SK-N-SH (cell line): ENCODE measurements at regions not wholly inside any gene's neighbourhood (a gene's known extent, or its start where the extent isn't known, plus 50 kb on each side); places are given as distances from the start of the nearest gene placed in this dataset.

ENCODE experiments used
- CTCF ChIA-PET: fragments of 300-600, 350-600 bp; formaldehyde crosslinking; extraction: SDS; loops from one replicate; lab custom pipeline; 2021; lab: Yijun Ruan, JAX
- POLR2A ChIA-PET: fragments of 350-600 bp; sonication (Branson Sonifier 250); formaldehyde crosslinking; extraction: SDS; loops from one replicate; lab custom pipeline; 2020; ENCODE audit warnings: antibody characterized with exemption, inconsistent platforms; lab: Yijun Ruan, JAX
- DNase-seq: peaks from one replicate; pipeline ENCODE4 v3.0.0; 2012
- H2AFZ ChIP-seq: fragments of 200-600 bp; sonication (generic); 2 replicates; pipeline ENCODE4 v1.8.1; 2016; ENCODE audit warnings: antibody characterized with exemption, mild to moderate bottlenecking, low read depth
- H3F3A ChIP-seq: fragments of 200-600 bp; sonication (generic); replicated peaks from 2 replicates; pipeline ENCODE3; 2016; ENCODE audit warnings: antibody characterized with exemption, mild to moderate bottlenecking; ENCODE audit not compliant: insufficient read depth
- H3K27ac ChIP-seq, 2 experiments: fragments of 200-500 bp in 1 of 2; fragments of 200-600 bp in 1 of 2; sonication (Bioruptor generic) in 1 of 2; sonication (generic), shearing (Covaris generic) in 1 of 2; 2 replicates each; pipeline versions ENCODE4 v1.5.1 to v1.6.1; 2014 to 2016; ENCODE audit warnings: low read depth in 2 of 2, inconsistent platforms in 1 of 2, low read length in 1 of 2, mild to moderate bottlenecking in 1 of 2, mixed read lengths in 1 of 2
- H3K27me3 ChIP-seq: fragments of 200-600 bp; sonication (generic), shearing (Covaris generic); 2 replicates; pipeline ENCODE4 v1.6.1; 2016; ENCODE audit warnings: mixed run types; ENCODE audit not compliant: insufficient read depth
- H3K36me3 ChIP-seq, 2 experiments: fragments of 200-500 bp in 1 of 2; fragments of 200-600 bp in 1 of 2; sonication (Bioruptor generic) in 1 of 2; sonication (generic) in 1 of 2; replicated peaks in 1 of 2; 2 replicates each; pipeline versions ENCODE3 to v1.5.1; 2014 to 2016; ENCODE audit warnings: low read length in 1 of 2, mild to moderate bottlenecking in 1 of 2; ENCODE audit not compliant: insufficient read depth in 2 of 2, control insufficient read depth in 1 of 2
- H3K4me1 ChIP-seq, 2 experiments: fragments of 200-500 bp in 1 of 2; fragments of 200-600 bp in 1 of 2; sonication (Bioruptor generic) in 1 of 2; sonication (generic), shearing (Covaris generic) in 1 of 2; 2 replicates each; pipeline versions ENCODE4 v1.5.1 to v1.6.1; 2014 to 2016; ENCODE audit warnings: low read depth in 1 of 2, low read length in 1 of 2, mixed run types in 1 of 2; ENCODE audit not compliant: insufficient read depth in 2 of 2, control insufficient read depth in 1 of 2
- H3K4me2 ChIP-seq: fragments of 200-600 bp; sonication (generic), shearing (Covaris generic); 2 replicates; pipeline ENCODE4 v1.6.1; 2017; ENCODE audit warnings: mixed run types
- H3K4me3 ChIP-seq, 2 experiments: fragments of 200-500 bp in 1 of 2; fragments of 200-600 bp in 1 of 2; sonication (Bioruptor generic) in 1 of 2; sonication (generic), shearing (Covaris generic) in 1 of 2; 2 replicates each; pipeline versions ENCODE4 v1.5.1 to v1.8.1; 2014 to 2016; ENCODE audit warnings: low read depth in 2 of 2, inconsistent platforms in 1 of 2, low read length in 1 of 2, mild to moderate bottlenecking in 1 of 2, mixed read lengths in 1 of 2, moderate library complexity in 1 of 2
- H3K79me2 ChIP-seq: fragments of 200-600 bp; sonication (generic); 2 replicates; pipeline ENCODE4 v1.8.1; 2017; ENCODE audit warnings: mild to moderate bottlenecking; ENCODE audit not compliant: insufficient read depth
- H3K9ac ChIP-seq: fragments of 200-600 bp; sonication (generic); 2 replicates; pipeline ENCODE4 v1.6.1; 2017; ENCODE audit warnings: mixed run types
- H3K9me2 ChIP-seq: fragments of 200-600 bp; sonication (generic); 2 replicates; pipeline ENCODE4 v1.6.1; 2017; ENCODE audit warnings: mixed run types
- H3K9me3 ChIP-seq: fragments of 200-600 bp; sonication (generic); 2 replicates; pipeline ENCODE4 v1.6.1; 2017; ENCODE audit warnings: mixed run types, mild to moderate bottlenecking, moderate library complexity
- H4K20me1 ChIP-seq: fragments of 200-600 bp; sonication (generic); 2 replicates; pipeline ENCODE4 v1.6.1; 2017; ENCODE audit warnings: mild to moderate bottlenecking, mixed run types; ENCODE audit not compliant: insufficient read depth
- EP300 ChIP-seq, 2 experiments: IDR thresholded peaks; 2 replicates each; pipeline versions ENCODE4 v1.4.0 to v1.6.1; 2012; ENCODE audit warnings: borderline replicate concordance in 1 of 2, low read depth in 1 of 2, low read length in 1 of 2
- FOSL2 ChIP-seq: IDR thresholded peaks from 2 replicates; pipeline ENCODE4 v1.4.0; 2012; ENCODE audit warnings: low read depth, mild to moderate bottlenecking, moderate library complexity, borderline replicate concordance
- FOXJ3 ChIP-seq: sonication (generic); formaldehyde crosslinking; IDR thresholded peaks from 2 replicates; pipeline ENCODE4 v1.5.1; 2020; ENCODE audit warnings: mild to moderate bottlenecking, missing genetic modification reagents
- FOXM1 ChIP-seq: IDR thresholded peaks from 2 replicates; pipeline ENCODE4 v1.4.0; 2012; ENCODE audit warnings: low read depth, mild to moderate bottlenecking
- GABPA ChIP-seq: IDR thresholded peaks from 2 replicates; pipeline ENCODE4 v1.4.0; 2012; ENCODE audit warnings: low read depth, mild to moderate bottlenecking
- GATA2 ChIP-seq: sonication (generic); formaldehyde crosslinking; IDR thresholded peaks from 2 replicates; pipeline ENCODE4 v1.5.0; 2020; ENCODE audit warnings: mild to moderate bottlenecking, missing genetic modification reagents
- JUND ChIP-seq: IDR thresholded peaks from 2 replicates; pipeline ENCODE4 v1.4.0; 2012
- MXI1 ChIP-seq: IDR thresholded peaks from 2 replicates; pipeline ENCODE4 v1.6.1; 2012; ENCODE audit warnings: mild to moderate bottlenecking, low read depth, low read length, improper control_type of control experiment
- POLR2AphosphoS5 ChIP-seq: IDR thresholded peaks from 2 replicates; pipeline ENCODE4 v1.6.1; 2012; ENCODE audit warnings: low read depth, low read length
- RAD21 ChIP-seq: IDR thresholded peaks from 2 replicates; pipeline ENCODE4 v1.6.1; 2012; ENCODE audit warnings: mild to moderate bottlenecking, low read length
- RCOR1 ChIP-seq: fragments of 150-350 bp; IDR thresholded peaks from 2 replicates; pipeline ENCODE4 v1.6.1; 2017; ENCODE audit warnings: antibody characterized with exemption, low read length
- RFX5 ChIP-seq: IDR thresholded peaks from 2 replicates; pipeline ENCODE4 v1.6.1; 2012; ENCODE audit warnings: mild to moderate bottlenecking, improper control_type of control experiment, low read length
- RXRA ChIP-seq: IDR thresholded peaks from 2 replicates; pipeline ENCODE4 v1.4.0; 2012; ENCODE audit warnings: low read depth, mild to moderate bottlenecking, borderline replicate concordance
- SIN3A ChIP-seq: IDR thresholded peaks from 2 replicates; pipeline ENCODE4 v1.6.1; 2012; ENCODE audit warnings: low read depth, mild to moderate bottlenecking, low read length, moderate library complexity, borderline replicate concordance
- SMC3 ChIP-seq: IDR thresholded peaks from 2 replicates; pipeline ENCODE4 v1.6.1; 2012; ENCODE audit warnings: low read depth, low read length, improper control_type of control experiment
- TAF1 ChIP-seq: IDR thresholded peaks from 2 replicates; pipeline ENCODE4 v1.6.1; 2012; ENCODE audit warnings: low read depth, mild to moderate bottlenecking, low read length, moderate library complexity, borderline replicate concordance
- TCF12 ChIP-seq: IDR thresholded peaks from 2 replicates; pipeline ENCODE4 v1.4.0; 2012
- TEAD4 ChIP-seq: IDR thresholded peaks from 2 replicates; pipeline ENCODE4 v1.4.0; 2012; ENCODE audit warnings: mild to moderate bottlenecking, borderline replicate concordance; ENCODE audit not compliant: insufficient read depth
- YY1 ChIP-seq: IDR thresholded peaks from 2 replicates; pipeline ENCODE4 v1.4.0; 2012; ENCODE audit warnings: low read depth, mild to moderate bottlenecking
- WGBS: methylation state at CpG from one replicate; pipeline ENCODE4 v1.1.6; 2017; ENCODE audit warnings: low lambda C conversion rate; 5-methylcytosine and 5-hydroxymethylcytosine counted together
- TF ChIP-seq, protein P1 (sequence below): IDR thresholded peaks from 2 replicates; pipeline ENCODE4; 2012
- TF ChIP-seq, protein P2 (sequence below): fragments of 150-350 bp; IDR thresholded peaks from 2 replicates; pipeline ENCODE4 v1.6.1; 2017; ENCODE audit warnings: antibody characterized with exemption, low read length, low read depth, borderline replicate concordance
- TF ChIP-seq, protein P3 (sequence below): IDR thresholded peaks from 2 replicates; pipeline ENCODE4 v1.4.0; 2012; ENCODE audit warnings: low read depth
- TF ChIP-seq, protein P4 (sequence below): IDR thresholded peaks from 2 replicates; pipeline ENCODE4 v1.6.1; 2012; ENCODE audit warnings: mild to moderate bottlenecking, low read depth, low read length, moderate library complexity

DNA sequence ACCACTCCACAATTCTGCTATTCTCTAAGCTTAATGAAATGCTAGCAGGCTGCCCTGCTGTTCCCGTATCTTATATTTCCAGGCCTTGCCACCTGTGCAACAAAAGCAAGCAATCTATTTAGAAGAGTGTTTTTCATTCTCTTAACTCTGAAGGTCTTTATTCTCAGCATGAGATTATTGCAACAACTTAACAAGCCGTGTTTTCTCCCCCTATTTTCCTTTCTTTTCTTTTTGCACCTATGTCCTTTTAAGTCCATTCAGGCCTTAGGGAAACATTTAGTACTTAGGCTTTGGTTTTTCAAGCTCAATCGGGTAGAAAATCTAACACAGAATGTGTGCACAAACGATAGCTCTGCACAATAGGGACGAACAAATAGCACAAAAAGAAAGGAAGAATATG lies 89.6 kb upstream of the DMRTA1 start:
- ChIA-PET POLR2A (no interaction called here), CTCF (interaction anchor here (0.5 kb wide), 1 partner anchor 88 kb away, joined by 3 read pairs; no protein-coding TSS in a partner anchor)
- H3K36me3 ChIP-seq, result no peaks in the 10 kb centered on the region
- no peaks in the 10 kb centered on the region for H3K4me1 ChIP-seq
- no peaks in the 10 kb centered on the region for H3F3A ChIP-seq
- no peak overlapping the region for H2AFZ ChIP-seq
- no peak for DNase-seq
- TF ChIP-seq, protein P1, sequence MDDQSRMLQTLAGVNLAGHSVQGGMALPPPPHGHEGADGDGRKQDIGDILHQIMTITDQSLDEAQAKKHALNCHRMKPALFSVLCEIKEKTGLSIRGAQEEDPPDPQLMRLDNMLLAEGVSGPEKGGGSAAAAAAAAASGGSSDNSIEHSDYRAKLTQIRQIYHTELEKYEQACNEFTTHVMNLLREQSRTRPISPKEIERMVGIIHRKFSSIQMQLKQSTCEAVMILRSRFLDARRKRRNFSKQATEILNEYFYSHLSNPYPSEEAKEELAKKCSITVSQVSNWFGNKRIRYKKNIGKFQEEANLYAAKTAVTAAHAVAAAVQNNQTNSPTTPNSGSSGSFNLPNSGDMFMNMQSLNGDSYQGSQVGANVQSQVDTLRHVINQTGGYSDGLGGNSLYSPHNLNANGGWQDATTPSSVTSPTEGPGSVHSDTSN, result no peak
- TF ChIP-seq TCF12 (no peak), FOXJ3 (CRISPR knock-in tag) (no peak), RAD21 (no peak), JUND (no peak), SIN3A (no peak), YY1 (no peak), EP300 (IDR thresholded peaks at IDR 0.05; ENCODE audit: borderline replicate concordance in 1 of 2, low read depth in 1 of 2, low read length in 1 of 2) (no peak), FOSL2 (no peak), SMC3 (no peak), MXI1 (no peak), GABPA (no peak), RFX5 (no peak)
- TF ChIP-seq, protein P2, sequence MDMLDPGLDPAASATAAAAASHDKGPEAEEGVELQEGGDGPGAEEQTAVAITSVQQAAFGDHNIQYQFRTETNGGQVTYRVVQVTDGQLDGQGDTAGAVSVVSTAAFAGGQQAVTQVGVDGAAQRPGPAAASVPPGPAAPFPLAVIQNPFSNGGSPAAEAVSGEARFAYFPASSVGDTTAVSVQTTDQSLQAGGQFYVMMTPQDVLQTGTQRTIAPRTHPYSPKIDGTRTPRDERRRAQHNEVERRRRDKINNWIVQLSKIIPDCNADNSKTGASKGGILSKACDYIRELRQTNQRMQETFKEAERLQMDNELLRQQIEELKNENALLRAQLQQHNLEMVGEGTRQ, result no peak
- TF ChIP-seq, protein P3, sequence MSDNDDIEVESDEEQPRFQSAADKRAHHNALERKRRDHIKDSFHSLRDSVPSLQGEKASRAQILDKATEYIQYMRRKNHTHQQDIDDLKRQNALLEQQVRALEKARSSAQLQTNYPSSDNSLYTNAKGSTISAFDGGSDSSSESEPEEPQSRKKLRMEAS, result no peak
- WGBS, result 8% methylated on average over 5 of the region's 5 CpGs
- no peak overlapping the region for H3K4me3 ChIP-seq
- H3K9me3 ChIP-seq, result no peaks in the 10 kb centered on the region
- H3K9ac ChIP-seq, result no peak overlapping the region
- no peaks in the 10 kb centered on the region for H3K27me3 ChIP-seq
- no peak overlapping the region for H3K4me2 ChIP-seq
- H3K27ac ChIP-seq, result no peak overlapping the region
- no peaks in the 10 kb centered on the region for H3K9me2 ChIP-seq
- H4K20me1 ChIP-seq, result no peaks in the 10 kb centered on the region
- no peaks in the 10 kb centered on the region for H3K79me2 ChIP-seq

DNA sequence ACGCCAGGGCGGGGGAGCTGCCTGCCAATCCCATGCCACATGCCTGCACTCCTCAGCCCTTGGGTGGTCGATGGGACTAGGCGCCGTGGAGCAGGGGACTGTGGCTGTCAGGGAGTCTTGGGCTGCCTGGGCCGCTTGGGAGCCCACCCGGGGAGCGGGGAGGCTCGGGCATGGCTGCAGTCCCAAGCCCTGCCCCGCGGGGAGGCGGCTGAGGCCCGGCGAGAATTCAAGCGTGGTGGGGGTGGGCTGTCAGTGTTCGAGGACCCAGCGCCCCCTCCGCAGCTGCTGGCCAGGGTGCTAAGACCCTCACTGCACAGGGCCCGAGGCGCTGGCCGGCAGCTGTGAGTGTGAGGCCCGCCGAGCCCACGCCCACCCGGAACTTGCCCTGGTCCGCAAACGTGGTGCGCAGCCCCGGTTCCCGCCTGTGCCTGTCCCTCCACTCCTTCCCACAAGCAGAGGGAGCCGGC lies 83.2 kb upstream of the DMRTA1 start:
- WGBS, result 18% methylated on average over 11 of the region's 31 CpGs
- Histone ChIP-seq H2AFZ (no peak overlapping the region), H3K36me3 (no peaks in the 10 kb centered on the region), H4K20me1 (no peaks in the 10 kb centered on the region), H3K27ac (no peak overlapping the region), H3F3A (no peaks in the 10 kb centered on the region), H3K9me2 (no peaks in the 10 kb centered on the region), H3K4me1 (no peaks in the 10 kb centered on the region), H3K4me3 (no peak overlapping the region), H3K79me2 (no peaks in the 10 kb centered on the region), H3K27me3 (no peaks in the 10 kb centered on the region), H3K9me3 (no peaks in the 10 kb centered on the region), H3K9ac (no peak overlapping the region), H3K4me2 (no peak overlapping the region)
- ChIA-PET POLR2A (no interaction called here), CTCF (no interaction called here)
- DNase-seq, result no peak
- no peak for TF ChIP-seq YY1
- TF ChIP-seq GATA2 (CRISPR knock-in tag), result no peak
- no peak for TF ChIP-seq SMC3
- TF ChIP-seq POLR2AphosphoS5, result no peak
- TF ChIP-seq FOXM1, result no peak
- TF ChIP-seq FOXJ3 (CRISPR knock-in tag), result no peak
- TF ChIP-seq TAF1, result no peak
- TF ChIP-seq, protein P4, sequence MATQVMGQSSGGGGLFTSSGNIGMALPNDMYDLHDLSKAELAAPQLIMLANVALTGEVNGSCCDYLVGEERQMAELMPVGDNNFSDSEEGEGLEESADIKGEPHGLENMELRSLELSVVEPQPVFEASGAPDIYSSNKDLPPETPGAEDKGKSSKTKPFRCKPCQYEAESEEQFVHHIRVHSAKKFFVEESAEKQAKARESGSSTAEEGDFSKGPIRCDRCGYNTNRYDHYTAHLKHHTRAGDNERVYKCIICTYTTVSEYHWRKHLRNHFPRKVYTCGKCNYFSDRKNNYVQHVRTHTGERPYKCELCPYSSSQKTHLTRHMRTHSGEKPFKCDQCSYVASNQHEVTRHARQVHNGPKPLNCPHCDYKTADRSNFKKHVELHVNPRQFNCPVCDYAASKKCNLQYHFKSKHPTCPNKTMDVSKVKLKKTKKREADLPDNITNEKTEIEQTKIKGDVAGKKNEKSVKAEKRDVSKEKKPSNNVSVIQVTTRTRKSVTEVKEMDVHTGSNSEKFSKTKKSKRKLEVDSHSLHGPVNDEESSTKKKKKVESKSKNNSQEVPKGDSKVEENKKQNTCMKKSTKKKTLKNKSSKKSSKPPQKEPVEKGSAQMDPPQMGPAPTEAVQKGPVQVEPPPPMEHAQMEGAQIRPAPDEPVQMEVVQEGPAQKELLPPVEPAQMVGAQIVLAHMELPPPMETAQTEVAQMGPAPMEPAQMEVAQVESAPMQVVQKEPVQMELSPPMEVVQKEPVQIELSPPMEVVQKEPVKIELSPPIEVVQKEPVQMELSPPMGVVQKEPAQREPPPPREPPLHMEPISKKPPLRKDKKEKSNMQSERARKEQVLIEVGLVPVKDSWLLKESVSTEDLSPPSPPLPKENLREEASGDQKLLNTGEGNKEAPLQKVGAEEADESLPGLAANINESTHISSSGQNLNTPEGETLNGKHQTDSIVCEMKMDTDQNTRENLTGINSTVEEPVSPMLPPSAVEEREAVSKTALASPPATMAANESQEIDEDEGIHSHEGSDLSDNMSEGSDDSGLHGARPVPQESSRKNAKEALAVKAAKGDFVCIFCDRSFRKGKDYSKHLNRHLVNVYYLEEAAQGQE, result no peak
- TF ChIP-seq RCOR1, result no peak
- TF ChIP-seq TEAD4, result no peak
- TF ChIP-seq TCF12, result no peak
- no peak for TF ChIP-seq RXRA
